ENCODE measurements at regions not wholly inside any gene's neighbourhood (a gene's known extent, or its start where the extent isn't known, plus 50 kb on each side); places are given as distances from the start of the nearest gene placed in this dataset.

- DNase-seq, result no peak
- Histone ChIP-seq H3K36me3 (no peaks in the 10 kb centered on the region), H3K9me3 (no peaks in the 10 kb centered on the region), H3K4me3 (no peak overlapping the region), H3K4me1 (no peaks in the 10 kb centered on the region), H3K27ac (no peak overlapping the region), H3K27me3 (no peaks in the 10 kb centered on the region)
- in situ Hi-C loops (cut with MboI; ENCODE audit: low pct_ligation_motif_present in 1 of 4, low pct_unique_long_range_greater_than_20kb in 1 of 4, low sequenced_read_pairs in 3 of 4) (no loop called here), intact Hi-C loops (cut with DNase I; ENCODE audit: low total_unique reads) (no loop called here)
- TF ChIP-seq CTCF (IDR thresholded peaks at IDR 0.05) (no peak), EP300 (IDR thresholded peaks at IDR 0.05; ENCODE audit: low read depth) (no peak), POLR2AphosphoS5 (IDR thresholded peaks at IDR 0.05) (no peak), POLR2A (IDR thresholded peaks at IDR 0.05) (no peak)
- WGBS, 2 donors (ENCODE audit: low coverage in 1 of 2), result 0 to 21% methylated on average over 2 to 3 of the region's 3 CpGs
Measured at GRCh38 chr5:82808960-82809359, 268.2 kb downstream of the TMEM167A start.

- Histone ChIP-seq H3K27ac (no peak overlapping the region), H3K27me3 (no peaks in the 10 kb centered on the region), H3K4me3 (no peak overlapping the region), H3K36me3 (no peaks in the 10 kb centered on the region), H3K9me3 (no peaks in the 10 kb centered on the region), H3K4me1 (no peaks in the 10 kb centered on the region)
- in situ Hi-C loops (cut with MboI; ENCODE audit: low pct_ligation_motif_present in 1 of 4, low pct_unique_long_range_greater_than_20kb in 1 of 4, low sequenced_read_pairs in 3 of 4) (no loop called here), intact Hi-C loops (cut with DNase I; ENCODE audit: low total_unique reads) (no loop called here)
- 79 to 86% methylated on average over 2 of the region's 2 CpGs for WGBS, 2 donors (ENCODE audit: low coverage in 1 of 2)
- DNase-seq, result no peak
- no peak for TF ChIP-seq POLR2AphosphoS5 (IDR thresholded peaks at IDR 0.05)
- no peak for TF ChIP-seq POLR2A (IDR thresholded peaks at IDR 0.05)
- TF ChIP-seq CTCF (IDR thresholded peaks at IDR 0.05), result no peak
- no peak for TF ChIP-seq EP300 (IDR thresholded peaks at IDR 0.05; ENCODE audit: low read depth)
Measured at GRCh38 chr5:82807021-82807420, 270.2 kb downstream of the TMEM167A start.

- no peak overlapping the region for H3K4me3 ChIP-seq
- no peak for DNase-seq
- in situ Hi-C loops (cut with MboI; ENCODE audit: low pct_ligation_motif_present in 1 of 4, low pct_unique_long_range_greater_than_20kb in 1 of 4, low sequenced_read_pairs in 3 of 4), result no loop called here
- intact Hi-C loops (cut with DNase I; ENCODE audit: low total_unique reads), result no loop called here
- no peaks in the 10 kb centered on the region for H3K4me1 ChIP-seq
- WGBS, 2 donors (ENCODE audit: low coverage in 1 of 2), result 68 to 75% methylated on average over 5 of the region's 5 CpGs
- TF ChIP-seq POLR2AphosphoS5 (IDR thresholded peaks at IDR 0.05) (no peak), POLR2A (IDR thresholded peaks at IDR 0.05) (no peak), CTCF (IDR thresholded peaks at IDR 0.05) (no peak), EP300 (IDR thresholded peaks at IDR 0.05; ENCODE audit: low read depth) (no peak)
- H3K9me3 ChIP-seq, result no peaks in the 10 kb centered on the region
- no peak overlapping the region for H3K27ac ChIP-seq
- H3K27me3 ChIP-seq, result no peaks in the 10 kb centered on the region
- H3K36me3 ChIP-seq, result no peaks in the 10 kb centered on the region
Measured at GRCh38 chr5:82806513-82806912, 270.7 kb downstream of the TMEM167A start.

- H3K36me3 ChIP-seq, result no peaks in the 10 kb centered on the region
- H3K4me1 ChIP-seq, result no peaks in the 10 kb centered on the region
- in situ Hi-C loops (cut with MboI; ENCODE audit: low pct_ligation_motif_present in 1 of 4, low pct_unique_long_range_greater_than_20kb in 1 of 4, low sequenced_read_pairs in 3 of 4), result no loop called here
- DNase-seq, result no peak
- no peak overlapping the region for H3K27ac ChIP-seq
- no peaks in the 10 kb centered on the region for H3K9me3 ChIP-seq
- WGBS, 2 donors (ENCODE audit: low coverage in 1 of 2), result 88 to 90% methylated on average over 3 of the region's 3 CpGs
- TF ChIP-seq POLR2A (IDR thresholded peaks at IDR 0.05) (no peak), EP300 (IDR thresholded peaks at IDR 0.05; ENCODE audit: low read depth) (no peak), CTCF (IDR thresholded peaks at IDR 0.05) (no peak), POLR2AphosphoS5 (IDR thresholded peaks at IDR 0.05) (no peak)
- intact Hi-C loops (cut with DNase I; ENCODE audit: low total_unique reads), result no loop called here
- no peak overlapping the region for H3K4me3 ChIP-seq
- no peaks in the 10 kb centered on the region for H3K27me3 ChIP-seq
Measured at GRCh38 chr5:82804155-82804690, 273.0 kb downstream of the TMEM167A start.

Measured in transverse colon (tissue), 4 donors.